ENCODE measurements at regions not wholly inside any gene's neighbourhood (a gene's known extent, or its start where the extent isn't known, plus 50 kb on each side); places are given as distances from the start of the nearest gene placed in this dataset.

DNA sequence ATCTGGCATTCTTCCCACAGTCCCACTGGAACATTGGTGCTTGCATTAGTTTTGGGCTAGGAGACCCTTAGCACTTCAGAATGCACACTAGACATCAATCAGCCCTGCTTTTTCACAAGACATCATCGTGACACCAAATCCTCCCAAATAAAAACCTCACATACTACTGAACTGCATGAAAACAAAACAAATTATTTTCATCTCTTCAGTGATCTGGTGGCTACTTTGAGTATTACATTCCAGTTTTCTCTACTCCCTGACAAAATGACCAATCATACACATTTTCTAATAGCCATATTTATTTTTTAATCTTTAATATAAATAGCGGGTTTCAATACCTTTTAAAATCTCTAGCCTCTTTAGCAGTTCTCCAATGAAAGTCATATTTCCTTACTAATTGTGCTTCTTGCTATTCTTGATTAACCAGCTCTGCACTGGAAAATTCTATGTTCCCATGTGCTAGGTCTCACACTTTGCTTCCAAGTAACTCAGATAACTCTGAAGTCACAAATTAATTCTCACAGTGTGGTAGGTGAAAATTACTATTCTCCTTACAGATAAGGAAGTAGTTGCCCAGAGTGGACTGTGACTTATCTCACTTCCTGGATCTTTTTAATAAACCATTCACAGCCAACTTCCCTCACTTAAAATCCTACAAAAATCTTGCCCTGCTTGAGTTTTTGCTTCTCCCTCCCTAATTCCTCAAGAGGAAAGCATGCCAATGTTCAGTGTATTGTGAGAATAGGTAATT lies 82.5 kb upstream of the EPB41L3 start:
- Histone ChIP-seq H3K4me3 (no peak overlapping the region), H3K36me3 (ENCODE audit: insufficient read depth) (no peaks in the 10 kb centered on the region), H3K79me2 (replicated peaks; ENCODE audit: insufficient read depth) (no peaks in the 10 kb centered on the region), H2AFZ (no peak overlapping the region), H3K27ac (ENCODE audit: low read depth) (no peak overlapping the region), H3F3A (replicated peaks; ENCODE audit: low read depth) (peaks cover 3% of the 10 kb centered on the region; the same call in 1 of the 2 replicates), H4K20me1 (replicated peaks; ENCODE audit: insufficient read depth) (no peaks in the 10 kb centered on the region; the same call in 1 of the 2 replicates), H3K4me2 (0 out of 2 replicates have a peak overlapping the region, but pooled peaks have one; percentile 74), H3K9me2 (ENCODE audit: insufficient read depth) (no peaks in the 10 kb centered on the region), H3K4me1 (ENCODE audit: insufficient read depth) (peaks cover 18% of the 10 kb centered on the region), H3K27me3 (ENCODE audit: insufficient read depth) (peaks cover 66% of the 10 kb centered on the region)
- H3K27me3 Mint-ChIP-seq (ENCODE audit: insufficient read depth, low read depth, poor library complexity), result peaks cover 20% of the 10 kb centered on the region
- no peak overlapping the region for H3K4me3 Mint-ChIP-seq
- peak; percentile 33 for TF ChIP-seq EZH2 (IDR thresholded peaks at IDR 0.05; ENCODE audit: low read depth, unreplicated experiment)
- TF ChIP-seq CREB1 (CRISPR knock-in tag; IDR thresholded peaks at IDR 0.05; ENCODE audit: low read depth), result no peak
- TF ChIP-seq, protein P1, sequence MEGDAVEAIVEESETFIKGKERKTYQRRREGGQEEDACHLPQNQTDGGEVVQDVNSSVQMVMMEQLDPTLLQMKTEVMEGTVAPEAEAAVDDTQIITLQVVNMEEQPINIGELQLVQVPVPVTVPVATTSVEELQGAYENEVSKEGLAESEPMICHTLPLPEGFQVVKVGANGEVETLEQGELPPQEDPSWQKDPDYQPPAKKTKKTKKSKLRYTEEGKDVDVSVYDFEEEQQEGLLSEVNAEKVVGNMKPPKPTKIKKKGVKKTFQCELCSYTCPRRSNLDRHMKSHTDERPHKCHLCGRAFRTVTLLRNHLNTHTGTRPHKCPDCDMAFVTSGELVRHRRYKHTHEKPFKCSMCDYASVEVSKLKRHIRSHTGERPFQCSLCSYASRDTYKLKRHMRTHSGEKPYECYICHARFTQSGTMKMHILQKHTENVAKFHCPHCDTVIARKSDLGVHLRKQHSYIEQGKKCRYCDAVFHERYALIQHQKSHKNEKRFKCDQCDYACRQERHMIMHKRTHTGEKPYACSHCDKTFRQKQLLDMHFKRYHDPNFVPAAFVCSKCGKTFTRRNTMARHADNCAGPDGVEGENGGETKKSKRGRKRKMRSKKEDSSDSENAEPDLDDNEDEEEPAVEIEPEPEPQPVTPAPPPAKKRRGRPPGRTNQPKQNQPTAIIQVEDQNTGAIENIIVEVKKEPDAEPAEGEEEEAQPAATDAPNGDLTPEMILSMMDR (conservative IDR thresholded peaks at IDR 0.05; ENCODE audit: low read depth in 2 of 2), result no peak
- no peaks in the 10 kb centered on the region for H3K9me3 Mint-ChIP-seq
- peaks cover 10% of the 10 kb centered on the region; the same call in 1 of the 3 replicates for H3K4me1 Mint-ChIP-seq
- no peak overlapping the region for H3K27ac Mint-ChIP-seq
- no peak for DNase-seq (ENCODE audit: low spot score)
- H3K36me3 Mint-ChIP-seq (ENCODE audit: low read depth), result no peaks in the 10 kb centered on the region
- no peak for ATAC-seq

DNA sequence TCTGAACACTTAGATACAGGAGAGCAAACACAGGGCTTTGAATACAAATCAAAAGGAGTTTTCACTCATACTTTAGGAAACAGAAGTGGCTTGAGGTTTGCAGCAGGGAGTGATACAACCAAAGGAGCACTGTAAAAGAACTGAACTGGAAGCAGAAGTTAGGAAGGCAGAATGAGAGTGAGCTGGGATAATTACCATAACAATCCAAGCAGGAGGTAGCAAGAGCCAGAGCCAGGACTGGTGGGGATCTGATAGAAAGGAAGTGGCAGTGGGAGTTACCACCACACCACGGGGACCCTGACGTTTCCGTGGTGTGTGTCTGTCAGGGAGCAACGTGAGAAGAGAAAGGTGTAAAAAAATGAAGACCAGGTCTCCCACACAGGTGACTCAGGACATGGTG lies 81.3 kb upstream of the EPB41L3 start:
- Histone ChIP-seq H3K9me2 (ENCODE audit: insufficient read depth) (no peaks in the 10 kb centered on the region), H3K27me3 (ENCODE audit: insufficient read depth) (peaks cover 57% of the 10 kb centered on the region), H3K36me3 (ENCODE audit: insufficient read depth) (no peaks in the 10 kb centered on the region), H4K20me1 (replicated peaks; ENCODE audit: insufficient read depth) (no peaks in the 10 kb centered on the region; the same call in 1 of the 2 replicates), H3K79me2 (replicated peaks; ENCODE audit: insufficient read depth) (no peaks in the 10 kb centered on the region), H3K4me1 (ENCODE audit: insufficient read depth) (peaks cover 18% of the 10 kb centered on the region), H3K27ac (ENCODE audit: low read depth) (peak overlapping the region; percentile 73; the same call in 1 of the 2 replicates), H3K4me2 (peak overlapping the region; percentile 74), H3K4me3 (peak overlapping the region; percentile 15), H2AFZ (peak overlapping the region; percentile 75; the same call in 1 of the 2 replicates), H3F3A (replicated peaks; ENCODE audit: low read depth) (peaks cover 3% of the 10 kb centered on the region; the same call in 1 of the 2 replicates)
- ATAC-seq (peak; percentile 20), DNase-seq (ENCODE audit: low spot score) (peak; percentile 63)
- Mint-ChIP-seq H3K4me1 (peaks cover 7% of the 10 kb centered on the region; the same call in 1 of the 3 replicates), H3K36me3 (ENCODE audit: low read depth) (no peaks in the 10 kb centered on the region), H3K4me3 (no peak overlapping the region), H3K27ac (no peak overlapping the region), H3K27me3 (ENCODE audit: insufficient read depth, low read depth, poor library complexity) (peaks cover 13% of the 10 kb centered on the region), H3K9me3 (no peaks in the 10 kb centered on the region)
- TF ChIP-seq STAT1 (IDR thresholded peaks at IDR 0.05; ENCODE audit: unreplicated experiment) (no peak), NANOG (IDR thresholded peaks at IDR 0.05; ENCODE audit: borderline replicate concordance) (no peak), ZNF114 (CRISPR knock-in tag; IDR thresholded peaks at IDR 0.05) (no peak), CREB1 (CRISPR knock-in tag; IDR thresholded peaks at IDR 0.05; ENCODE audit: low read depth) (no peak), JUNB (IDR thresholded peaks at IDR 0.05; ENCODE audit: unreplicated experiment) (no peak)
- TF ChIP-seq, protein P1 (conservative IDR thresholded peaks at IDR 0.05; ENCODE audit: low read depth in 2 of 2), result no peak
- TF ChIP-seq, protein P2, sequence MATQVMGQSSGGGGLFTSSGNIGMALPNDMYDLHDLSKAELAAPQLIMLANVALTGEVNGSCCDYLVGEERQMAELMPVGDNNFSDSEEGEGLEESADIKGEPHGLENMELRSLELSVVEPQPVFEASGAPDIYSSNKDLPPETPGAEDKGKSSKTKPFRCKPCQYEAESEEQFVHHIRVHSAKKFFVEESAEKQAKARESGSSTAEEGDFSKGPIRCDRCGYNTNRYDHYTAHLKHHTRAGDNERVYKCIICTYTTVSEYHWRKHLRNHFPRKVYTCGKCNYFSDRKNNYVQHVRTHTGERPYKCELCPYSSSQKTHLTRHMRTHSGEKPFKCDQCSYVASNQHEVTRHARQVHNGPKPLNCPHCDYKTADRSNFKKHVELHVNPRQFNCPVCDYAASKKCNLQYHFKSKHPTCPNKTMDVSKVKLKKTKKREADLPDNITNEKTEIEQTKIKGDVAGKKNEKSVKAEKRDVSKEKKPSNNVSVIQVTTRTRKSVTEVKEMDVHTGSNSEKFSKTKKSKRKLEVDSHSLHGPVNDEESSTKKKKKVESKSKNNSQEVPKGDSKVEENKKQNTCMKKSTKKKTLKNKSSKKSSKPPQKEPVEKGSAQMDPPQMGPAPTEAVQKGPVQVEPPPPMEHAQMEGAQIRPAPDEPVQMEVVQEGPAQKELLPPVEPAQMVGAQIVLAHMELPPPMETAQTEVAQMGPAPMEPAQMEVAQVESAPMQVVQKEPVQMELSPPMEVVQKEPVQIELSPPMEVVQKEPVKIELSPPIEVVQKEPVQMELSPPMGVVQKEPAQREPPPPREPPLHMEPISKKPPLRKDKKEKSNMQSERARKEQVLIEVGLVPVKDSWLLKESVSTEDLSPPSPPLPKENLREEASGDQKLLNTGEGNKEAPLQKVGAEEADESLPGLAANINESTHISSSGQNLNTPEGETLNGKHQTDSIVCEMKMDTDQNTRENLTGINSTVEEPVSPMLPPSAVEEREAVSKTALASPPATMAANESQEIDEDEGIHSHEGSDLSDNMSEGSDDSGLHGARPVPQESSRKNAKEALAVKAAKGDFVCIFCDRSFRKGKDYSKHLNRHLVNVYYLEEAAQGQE (IDR thresholded peaks at IDR 0.05; ENCODE audit: unreplicated experiment), result no peak
- TF ChIP-seq, protein P3, sequence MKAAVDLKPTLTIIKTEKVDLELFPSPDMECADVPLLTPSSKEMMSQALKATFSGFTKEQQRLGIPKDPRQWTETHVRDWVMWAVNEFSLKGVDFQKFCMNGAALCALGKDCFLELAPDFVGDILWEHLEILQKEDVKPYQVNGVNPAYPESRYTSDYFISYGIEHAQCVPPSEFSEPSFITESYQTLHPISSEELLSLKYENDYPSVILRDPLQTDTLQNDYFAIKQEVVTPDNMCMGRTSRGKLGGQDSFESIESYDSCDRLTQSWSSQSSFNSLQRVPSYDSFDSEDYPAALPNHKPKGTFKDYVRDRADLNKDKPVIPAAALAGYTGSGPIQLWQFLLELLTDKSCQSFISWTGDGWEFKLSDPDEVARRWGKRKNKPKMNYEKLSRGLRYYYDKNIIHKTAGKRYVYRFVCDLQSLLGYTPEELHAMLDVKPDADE (IDR thresholded peaks at IDR 0.05), result no peak
